ENCODE measurements at regions not wholly inside any gene's neighbourhood (a gene's known extent, or its start where the extent isn't known, plus 50 kb on each side); places are given as distances from the start of the nearest gene placed in this dataset.

- 0 out of 2 replicates have a peak, but pooled peaks have one; percentile 38 for TF ChIP-seq AHDC1 (CRISPR knock-in tag; IDR thresholded peaks at IDR 0.05; ENCODE audit: borderline replicate concordance)
- TF ChIP-seq SALL1 (CRISPR knock-in tag; IDR thresholded peaks at IDR 0.05), result peak; percentile 40; the same call in 1 of the 2 replicates
These were observed 298.2 kb upstream of the KLF3 start (continued) for GRCh38 chr4:38365748-38366310.

GRCh38 chr4:38366456-38366855 is 297.5 kb upstream of the KLF3 start:
- FAIRE-seq, result peak; percentile 4
- Histone ChIP-seq H3K9ac (ENCODE audit: insufficient read depth, low read depth, low read length) (no peak overlapping the region), H2AFZ (ENCODE audit: low read length) (peak overlapping the region; percentile 74), H3K4me1 (ENCODE audit: insufficient read depth, low read length) (peaks cover 42% of the 10 kb centered on the region), H3K27ac (ENCODE audit: extremely low read length, insufficient read depth, low read length) (no peak overlapping the region), H3K27me3 (ENCODE audit: control insufficient read depth in 1 of 2, insufficient read depth in 2 of 2, low read length in 2 of 2) (no peaks in the 10 kb centered on the region), H4K20me1 (ENCODE audit: insufficient read depth, low read length) (no peaks in the 10 kb centered on the region), H3K4me2 (ENCODE audit: low read depth, low read length) (peak overlapping the region; percentile 69), H3K79me2 (ENCODE audit: insufficient read depth, low read length) (no peaks in the 10 kb centered on the region), H3K9me3 (ENCODE audit: low read length) (no peaks in the 10 kb centered on the region), H3K4me3 (replicated peaks in 1 of 3; ENCODE audit: insufficient read depth in 1 of 3, low read depth in 2 of 3, low read length in 3 of 3) (peak overlapping the region in 1 of 3 experiments; percentile 41; a peak in 1 of 6 replicates), H3K36me3 (replicated peaks in 1 of 2; ENCODE audit: control insufficient read depth in 1 of 2, insufficient read depth in 2 of 2, low read length in 2 of 2) (no peaks in the 10 kb centered on the region)
- no TSS peak for BruUV-seq (replicated peaks)
- POLR2A ChIA-PET, result no interaction called here
- CTCF ChIA-PET (ENCODE audit: low intra/inter-chr PET ratio, low total read pairs), result no interaction called here
- in situ Hi-C loops (cut with HindIII; ENCODE audit: extremely low pct_ligation_motif_present, low pct_unique_long_range_greater_than_20kb) (no loop called here), intact Hi-C loops (cut with micrococcal nuclease; ENCODE audit: unreplicated experiment) (no loop called here)
- ATAC-seq, result peak; percentile 48; the same call in 2 of the 3 replicates
- no peak for DNase-seq (ENCODE audit: low spot score)
- TF ChIP-seq MYNN (CRISPR knock-in tag; IDR thresholded peaks at IDR 0.05; ENCODE audit: low read depth) (no peak), E2F5 (CRISPR knock-in tag; conservative IDR thresholded peaks at IDR 0.05) (no peak), ZNF317 (CRISPR knock-in tag; IDR thresholded peaks at IDR 0.05) (0 out of 2 replicates have a peak, but pooled peaks have one; percentile 32), RFXAP (CRISPR knock-in tag; IDR thresholded peaks at IDR 0.05; ENCODE audit: borderline replicate concordance) (no peak), SIN3A (IDR thresholded peaks at IDR 0.05; ENCODE audit: borderline replicate concordance, low read depth, low read length) (no peak), HNRNPLL (IDR thresholded peaks at IDR 0.05; ENCODE audit: low read depth, low read length, poor library complexity, severe bottlenecking) (no peak), ZNF776 (CRISPR knock-in tag; IDR thresholded peaks at IDR 0.05) (no peak), ZNF331 (CRISPR knock-in tag; IDR thresholded peaks at IDR 0.05) (peak; percentile 52; the same call in 1 of the 2 replicates), ZNF569 (CRISPR knock-in tag; IDR thresholded peaks at IDR 0.05; ENCODE audit: borderline replicate concordance) (no peak)
